Erythroblast (primary cell): ENCODE measurements at regions not wholly inside any gene's neighbourhood (a gene's known extent, or its start where the extent isn't known, plus 50 kb on each side); places are given as distances from the start of the nearest gene placed in this dataset.

Source experiments
- DNase-seq, 2 experiments: peaks; one replicate each; lab custom pipeline; 2025; lab: John Stamatoyannopoulos, UW
- GATA1 ChIP-seq: IDR thresholded peaks from 2 replicates; pipeline ENCODE4 v1.6.1; 2011; ENCODE audit warnings: low read depth, mild to moderate bottlenecking, control low read depth, low read length, moderate library complexity
- POLR2A ChIP-seq: IDR thresholded peaks from 2 replicates; pipeline ENCODE4 v1.6.1; 2011; ENCODE audit warnings: mild to moderate bottlenecking, low read length

- TF ChIP-seq GATA1 = no peak
- no peak for TF ChIP-seq POLR2A
Observed at GRCh38 chrX:58051346-58051745, 141.1 kb upstream of the ZXDA start.

GRCh38 chrX:58044130-58044529 lies 133.9 kb upstream of the ZXDA start:
- DNase-seq = no peak
- TF ChIP-seq GATA1 (no peak), POLR2A (no peak)

More at GRCh38 chrX:58051346-58051745, 141.1 kb upstream of the ZXDA start:
- DNase-seq = no peak

- TF ChIP-seq GATA1 (no peak), POLR2A (no peak)
- DNase-seq = peak; percentile 4 to 16
Observed at GRCh38 chrX:58025979-58026378, 115.7 kb upstream of the ZXDA start.

- DNase-seq = no peak
- no peak for TF ChIP-seq POLR2A
- TF ChIP-seq GATA1 = no peak
Observed at GRCh38 chrX:57985951-57986350, 75.7 kb upstream of the ZXDA start.

- no peak for TF ChIP-seq POLR2A
- TF ChIP-seq GATA1 = no peak
- DNase-seq = no peak
Observed at GRCh38 chrX:57984620-57985019, 74.4 kb upstream of the ZXDA start.

GRCh38 chrX:57977992-57978391 lies 67.7 kb upstream of the ZXDA start:
- no peak for DNase-seq
- TF ChIP-seq POLR2A (no peak), GATA1 (no peak)

GRCh38 chrX:57964975-57965374 lies 54.7 kb upstream of the ZXDA start:
- TF ChIP-seq GATA1 (no peak), POLR2A (no peak)

More at GRCh38 chrX:57964975-57965374, 54.7 kb upstream of the ZXDA start:
- no peak for DNase-seq
